ENCODE measurements at regions not wholly inside any gene's neighbourhood (a gene's known extent, or its start where the extent isn't known, plus 50 kb on each side); places are given as distances from the start of the nearest gene placed in this dataset.
"Not testable (repeated sequence)": the region's sequence is repeated elsewhere in the genome, so short reads cannot be mapped to it uniquely, and the experiment has no call there.

DNA sequence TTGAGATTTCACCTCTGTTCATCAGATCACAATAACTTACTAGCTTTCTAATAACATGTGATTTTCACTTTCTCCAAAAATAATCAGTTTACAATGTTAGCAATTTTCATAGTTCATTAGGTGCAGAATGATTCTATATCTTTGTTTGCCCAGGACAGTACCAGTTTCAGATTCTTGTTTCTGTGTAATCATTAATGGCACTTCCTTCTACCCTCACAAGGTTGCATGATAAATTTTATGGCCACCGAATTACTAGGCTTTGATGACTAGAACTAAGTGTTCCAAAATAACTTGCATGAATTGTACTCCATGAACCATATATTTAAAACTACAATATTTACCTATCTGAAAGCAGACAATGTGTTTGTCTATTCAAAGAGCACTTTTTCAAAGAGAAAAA is 442.3 kb downstream of the EPHA7 start:
- ChIA-PET POLR2A (no interaction called here), CTCF (no interaction called here)
- Histone ChIP-seq H3K4me3 (ENCODE audit: low read depth, low read length) (no peak overlapping the region), H3K27me3 (ENCODE audit: control insufficient read depth, insufficient read depth, low read length) (no peaks in the 10 kb centered on the region), H3K9me3 (ENCODE audit: control insufficient read depth, insufficient read depth, low read length) (no peaks in the 10 kb centered on the region; the same call in 1 of the 2 replicates), H3K27ac (ENCODE audit: low read depth, low read length) (no peak overlapping the region)
- TF ChIP-seq, protein P1, sequence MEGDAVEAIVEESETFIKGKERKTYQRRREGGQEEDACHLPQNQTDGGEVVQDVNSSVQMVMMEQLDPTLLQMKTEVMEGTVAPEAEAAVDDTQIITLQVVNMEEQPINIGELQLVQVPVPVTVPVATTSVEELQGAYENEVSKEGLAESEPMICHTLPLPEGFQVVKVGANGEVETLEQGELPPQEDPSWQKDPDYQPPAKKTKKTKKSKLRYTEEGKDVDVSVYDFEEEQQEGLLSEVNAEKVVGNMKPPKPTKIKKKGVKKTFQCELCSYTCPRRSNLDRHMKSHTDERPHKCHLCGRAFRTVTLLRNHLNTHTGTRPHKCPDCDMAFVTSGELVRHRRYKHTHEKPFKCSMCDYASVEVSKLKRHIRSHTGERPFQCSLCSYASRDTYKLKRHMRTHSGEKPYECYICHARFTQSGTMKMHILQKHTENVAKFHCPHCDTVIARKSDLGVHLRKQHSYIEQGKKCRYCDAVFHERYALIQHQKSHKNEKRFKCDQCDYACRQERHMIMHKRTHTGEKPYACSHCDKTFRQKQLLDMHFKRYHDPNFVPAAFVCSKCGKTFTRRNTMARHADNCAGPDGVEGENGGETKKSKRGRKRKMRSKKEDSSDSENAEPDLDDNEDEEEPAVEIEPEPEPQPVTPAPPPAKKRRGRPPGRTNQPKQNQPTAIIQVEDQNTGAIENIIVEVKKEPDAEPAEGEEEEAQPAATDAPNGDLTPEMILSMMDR (IDR thresholded peaks at IDR 0.05; ENCODE audit: low read depth, low read length) = no peak
- no peak for DNase-seq (ENCODE audit: low read depth, low spot score)

DNA sequence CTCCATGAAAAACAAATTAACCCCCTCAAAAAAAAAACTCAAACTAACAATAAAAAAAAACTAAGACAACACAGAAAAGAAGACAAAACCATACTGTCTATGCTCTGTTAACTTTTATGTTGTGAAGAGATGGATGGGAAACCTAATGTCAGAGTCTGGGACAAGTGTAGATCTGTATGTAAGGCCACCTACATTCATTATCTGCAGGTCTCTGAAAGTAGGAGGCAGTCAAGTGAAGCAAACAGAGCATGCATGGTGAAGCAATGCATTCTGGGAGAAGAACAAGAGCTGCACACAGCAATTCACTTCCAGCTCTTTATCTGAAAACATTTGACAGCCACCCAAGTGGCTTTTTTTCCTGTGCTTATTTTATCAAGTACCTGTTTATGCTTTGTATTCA is 452.0 kb downstream of the EPHA7 start:
- CTCF ChIA-PET = no interaction called here

DNA sequence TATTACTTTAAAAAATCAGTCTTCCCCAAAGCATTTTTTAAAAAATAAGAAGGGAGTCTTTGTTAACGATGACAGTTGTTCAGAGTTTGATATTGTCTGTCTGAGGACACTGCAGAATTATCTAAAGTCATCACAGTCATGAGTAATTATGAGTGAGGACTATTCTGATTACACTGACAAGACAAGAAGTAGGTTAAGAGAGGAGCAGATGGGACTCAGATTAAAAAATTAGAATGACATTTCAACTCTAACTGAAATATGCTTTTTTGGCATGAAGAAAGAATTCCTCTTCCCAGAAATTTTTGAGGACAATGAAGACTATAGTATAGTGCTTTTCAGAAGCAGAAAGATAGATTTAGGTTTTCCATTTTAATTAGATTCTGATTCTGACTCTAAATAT is 456.5 kb downstream of the EPHA7 start:
- Histone ChIP-seq H3K4me3 (ENCODE audit: low read depth, low read length) (no peak overlapping the region), H3K9me3 (ENCODE audit: control insufficient read depth, insufficient read depth, low read length) (peaks cover 6% of the 10 kb centered on the region; the same call in 1 of the 2 replicates), H3K27me3 (ENCODE audit: control insufficient read depth, insufficient read depth, low read length) (no peaks in the 10 kb centered on the region), H3K27ac (ENCODE audit: low read depth, low read length) (no peak overlapping the region)
- POLR2A ChIA-PET = no interaction called here
- DNase-seq (ENCODE audit: low read depth, low spot score) = no peak
- CTCF ChIA-PET = no interaction called here
- TF ChIP-seq, protein P1 (IDR thresholded peaks at IDR 0.05; ENCODE audit: low read depth, low read length) = no peak

More for the DNA sequence above, 452.0 kb downstream of the EPHA7 start:
- Histone ChIP-seq H3K27me3 (ENCODE audit: control insufficient read depth, insufficient read depth, low read length) (no peaks in the 10 kb centered on the region), H3K4me3 (ENCODE audit: low read depth, low read length) (no peak overlapping the region), H3K9me3 (ENCODE audit: control insufficient read depth, insufficient read depth, low read length) (no peaks in the 10 kb centered on the region), H3K27ac (ENCODE audit: low read depth, low read length) (no peak overlapping the region)
- POLR2A ChIA-PET = no interaction called here
- DNase-seq (ENCODE audit: low read depth, low spot score) = no peak
- TF ChIP-seq, protein P1 (IDR thresholded peaks at IDR 0.05; ENCODE audit: low read depth, low read length) = no peak

DNA sequence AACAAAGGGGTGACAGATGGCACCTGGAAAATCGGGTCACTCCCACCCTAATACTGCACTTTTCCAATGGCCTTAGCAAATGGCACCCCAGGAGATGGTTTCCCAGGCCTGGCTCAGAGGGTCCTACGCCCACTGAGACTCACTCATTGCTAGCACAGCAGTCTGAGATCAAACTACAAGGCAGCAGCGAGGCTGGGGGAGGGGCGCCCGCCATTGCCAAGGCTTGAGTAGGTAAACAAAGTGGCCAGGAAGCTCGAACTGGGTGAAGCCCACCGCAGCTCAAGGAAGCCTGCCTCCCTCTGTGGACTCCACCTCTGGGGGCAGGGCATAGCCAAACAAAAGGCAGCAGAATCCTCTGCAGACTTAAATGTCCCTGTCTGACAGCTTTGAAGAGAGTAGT is 467.2 kb downstream of the EPHA7 start:
- H3K4me3 ChIP-seq (ENCODE audit: low read depth, low read length); H3K27ac ChIP-seq (ENCODE audit: low read depth, low read length); DNase-seq (ENCODE audit: low read depth, low spot score); H3K27me3 ChIP-seq (ENCODE audit: control insufficient read depth, insufficient read depth, low read length); H3K9me3 ChIP-seq (ENCODE audit: control insufficient read depth, insufficient read depth, low read length); POLR2A ChIA-PET; CTCF ChIA-PET: not testable (repeated sequence)

DNA sequence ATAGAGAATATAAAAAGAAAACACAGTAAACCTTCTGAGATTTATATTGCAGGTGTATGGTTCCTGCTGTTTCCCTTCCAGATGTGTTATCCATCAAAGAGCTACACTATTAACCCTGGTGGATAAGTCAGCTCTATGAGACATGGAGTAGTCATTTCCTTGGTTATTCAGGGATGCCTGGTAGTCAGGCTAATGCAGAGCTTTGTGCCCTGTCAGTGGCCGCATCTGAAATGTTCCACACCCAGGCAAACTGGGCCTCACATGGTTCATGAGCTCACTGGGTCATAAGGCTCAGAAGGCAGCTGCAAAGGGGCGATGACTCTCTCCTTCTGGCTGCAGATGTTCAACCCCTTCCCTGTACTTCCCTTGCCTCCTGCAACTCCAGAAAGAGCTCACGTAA is 473.6 kb downstream of the EPHA7 start:
- POLR2A ChIA-PET = no interaction called here
- H3K27ac ChIP-seq (ENCODE audit: low read depth, low read length) = no peak overlapping the region
- DNase-seq (ENCODE audit: low read depth, low spot score) = no peak
- TF ChIP-seq, protein P1 (IDR thresholded peaks at IDR 0.05; ENCODE audit: low read depth, low read length) = no peak
- H3K9me3 ChIP-seq (ENCODE audit: control insufficient read depth, insufficient read depth, low read length) = no peaks in the 10 kb centered on the region
- CTCF ChIA-PET = no interaction called here
- H3K27me3 ChIP-seq (ENCODE audit: control insufficient read depth, insufficient read depth, low read length) = no peaks in the 10 kb centered on the region
- H3K4me3 ChIP-seq (ENCODE audit: low read depth, low read length) = no peak overlapping the region

DNA sequence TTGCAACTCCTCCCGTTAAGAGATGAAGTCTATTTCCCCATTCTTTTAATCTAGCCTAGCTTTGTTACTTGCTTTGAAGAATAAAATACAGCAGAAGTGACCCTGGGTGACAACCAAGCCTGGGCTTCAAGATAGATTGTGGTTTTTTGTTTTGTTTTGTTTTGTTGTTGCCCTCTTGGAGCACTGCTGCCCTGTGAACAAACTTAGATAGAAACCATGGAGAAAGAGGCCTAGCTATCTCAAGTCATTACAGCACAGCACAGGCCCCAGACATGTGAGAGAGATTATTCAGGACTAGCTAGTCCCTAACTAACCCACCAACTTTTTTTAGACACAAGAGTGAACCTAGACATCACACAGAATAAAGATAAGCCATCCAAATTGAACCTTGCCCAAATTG is 475.2 kb downstream of the EPHA7 start:
- Histone ChIP-seq H3K27me3 (ENCODE audit: control insufficient read depth, insufficient read depth, low read length) (no peaks in the 10 kb centered on the region), H3K4me3 (ENCODE audit: low read depth, low read length) (no peak overlapping the region), H3K9me3 (ENCODE audit: control insufficient read depth, insufficient read depth, low read length) (no peaks in the 10 kb centered on the region), H3K27ac (ENCODE audit: low read depth, low read length) (no peak overlapping the region)
- ChIA-PET POLR2A (no interaction called here), CTCF (no interaction called here)
- TF ChIP-seq, protein P1 (IDR thresholded peaks at IDR 0.05; ENCODE audit: low read depth, low read length) = no peak
- DNase-seq (ENCODE audit: low read depth, low spot score) = no peak

All from AG04450 (cell line).